COLO668 (cell line): ENCODE measurements at regions not wholly inside any gene's neighbourhood (a gene's known extent, or its start where the extent isn't known, plus 50 kb on each side); places are given as distances from the start of the nearest gene placed in this dataset.
"Not testable (repeated sequence)": the region's sequence is repeated elsewhere in the genome, so short reads cannot be mapped to it uniquely, and the experiment has no call there.

ENCODE experiments used
- DNase-seq: peaks from one replicate; lab custom pipeline; 2025; ENCODE audit not compliant: unreplicated experiment; lab: John Stamatoyannopoulos, UW

GRCh38 chr21:35164380-35164779, 115.3 kb upstream of the RUNX1 start:
- DNase-seq = no peak

GRCh38 chr21:35163411-35163810, 114.3 kb upstream of the RUNX1 start:
- no peak for DNase-seq

GRCh38 chr21:35162831-35163230, 113.7 kb upstream of the RUNX1 start:
- DNase-seq = no peak

GRCh38 chr21:35159881-35160280, 110.8 kb upstream of the RUNX1 start:
- no peak for DNase-seq

GRCh38 chr21:35157374-35157773, 108.3 kb upstream of the RUNX1 start:
- not testable (repeated sequence) for DNase-seq

- DNase-seq = peak; percentile 46
These were observed 107.5 kb upstream of the RUNX1 start for GRCh38 chr21:35156293-35157278.

- DNase-seq = no peak
These were observed 105.7 kb upstream of the RUNX1 start for GRCh38 chr21:35154788-35155187.

- no peak for DNase-seq
These were observed 104.6 kb upstream of the RUNX1 start for GRCh38 chr21:35153671-35154070.

GRCh38 chr21:35150562-35151226, 101.6 kb upstream of the RUNX1 start:
- no peak for DNase-seq

- DNase-seq = no peak
These were observed 100.6 kb upstream of the RUNX1 start for GRCh38 chr21:35149698-35150097.

GRCh38 chr21:35147439-35147838, 98.3 kb upstream of the RUNX1 start:
- no peak for DNase-seq

- DNase-seq = no peak
These were observed 96.6 kb upstream of the RUNX1 start for GRCh38 chr21:35145626-35146233.

- no peak for DNase-seq
These were observed 95.9 kb upstream of the RUNX1 start for GRCh38 chr21:35144978-35145377.

- no peak for DNase-seq
These were observed 93.1 kb upstream of the RUNX1 start for GRCh38 chr21:35142036-35142815.

- DNase-seq = no peak
These were observed 90.2 kb upstream of the RUNX1 start for GRCh38 chr21:35139382-35139715.

GRCh38 chr21:35138665-35139381, 89.7 kb upstream of the RUNX1 start:
- DNase-seq = no peak

- no peak for DNase-seq
These were observed 87.6 kb upstream of the RUNX1 start for GRCh38 chr21:35136586-35137219.

- DNase-seq = no peak
These were observed 87.0 kb upstream of the RUNX1 start for GRCh38 chr21:35136106-35136505.

- no peak for DNase-seq
These were observed 86.4 kb upstream of the RUNX1 start for GRCh38 chr21:35135481-35135880.

GRCh38 chr21:35134309-35134708, 85.2 kb upstream of the RUNX1 start:
- DNase-seq = no peak
